K562 (cell line): ENCODE measurements at regions not wholly inside any gene's neighbourhood (a gene's known extent, or its start where the extent isn't known, plus 50 kb on each side); places are given as distances from the start of the nearest gene placed in this dataset.

Source experiments
- ATAC-seq: fragments of 200-7000 bp; cut with Tn5 transposase; 3 replicates; pipeline ENCODE4 v1.9.1; 2020; ENCODE audit warnings: moderate library complexity
- BruUV-seq: library from RNA; stranded (reverse); fragments of 400-500 nt; replicated peaks from 2 replicates; lab custom pipeline; 2021; lab: Mats Ljungman, UMichigan
- CTCF ChIA-PET: fragments of 300-600 bp; formaldehyde crosslinking; extraction: SDS; loops from one replicate; lab custom pipeline; 2021; ENCODE audit warnings: low intra/inter-chr PET ratio; lab: Yijun Ruan, JAX
- POLR2A ChIA-PET: fragments of 300-600, 350-650 bp; sonication (Branson Sonifier 250); formaldehyde crosslinking; extraction: SDS; loops from one replicate; lab custom pipeline; 2021; ENCODE audit warnings: antibody characterized with exemption, inconsistent platforms; lab: Yijun Ruan, JAX
- DNase-seq, 4 experiments: peaks; one replicate each; pipeline versions ENCODE4 v3.0.0 to v3.0.0-alpha.2; 2011 to 2018; ENCODE audit warnings: low spot score in 3 of 4, mixed read lengths in 3 of 4; ENCODE audit errors: extremely low read depth in 1 of 4
- FAIRE-seq: peaks from 2 replicates; lab custom pipeline; 2011; peaks lifted over from hg19 to GRCh38; lab: Jason Lieb, UNC
- H2AFZ ChIP-seq: 2 replicates; pipeline ENCODE4 v1.6.0; 2011; ENCODE audit warnings: low read depth, low read length, control low read depth, inconsistent platforms
- H3K27ac ChIP-seq: fragments of 200-600 bp; 3 replicates; pipeline ENCODE4 v1.8.0; 2011; ENCODE audit warnings: low read depth, mild to moderate bottlenecking, control low read depth, inconsistent platforms, low read length, moderate library complexity, mixed read lengths; ENCODE audit errors: extremely low read depth
- H3K27me3 ChIP-seq, 2 experiments: fragments of 300-600 bp in 1 of 2; 2 replicates in 1 of 2; 3 replicates in 1 of 2; pipeline versions ENCODE4 v1.6.0 to v1.8.0; 2011; ENCODE audit warnings: inconsistent platforms in 2 of 2, low read length in 2 of 2, mild to moderate bottlenecking in 1 of 2, mixed read lengths in 1 of 2, moderate library complexity in 1 of 2; ENCODE audit not compliant: control insufficient read depth in 2 of 2, insufficient read depth in 2 of 2
- H3K36me3 ChIP-seq: fragments of 300-600 bp; 3 replicates; pipeline ENCODE4 v1.8.0; 2011; ENCODE audit warnings: mild to moderate bottlenecking, low read length, inconsistent platforms; ENCODE audit not compliant: control insufficient read depth, insufficient read depth
- H3K4me1 ChIP-seq, 2 experiments: fragments of 200-600 bp in 1 of 2; replicated peaks in 1 of 2; 2 replicates in 1 of 2; 3 replicates in 1 of 2; pipeline versions ENCODE4 v1.5.1 to v1.8.0; 2011; ENCODE audit warnings: inconsistent platforms in 2 of 2, low read length in 2 of 2, mild to moderate bottlenecking in 1 of 2, mixed read lengths in 1 of 2, moderate library complexity in 1 of 2; ENCODE audit not compliant: control insufficient read depth in 2 of 2, insufficient read depth in 2 of 2
- H3K4me2 ChIP-seq: 2 replicates; pipeline ENCODE4 v1.6.1; 2011; ENCODE audit warnings: low read length, control low read depth, inconsistent platforms, mixed read lengths; ENCODE audit not compliant: insufficient read depth
- H3K4me3 ChIP-seq: fragments of 200-600 bp; sonication (generic), shearing (Covaris generic); 2 replicates; pipeline ENCODE4 v1.5.1; 2016; ENCODE audit warnings: control low read depth, inconsistent platforms
- H3K79me2 ChIP-seq: fragments of 200-600 bp; 3 replicates; pipeline ENCODE4 v1.8.0; 2011; ENCODE audit warnings: low read length, inconsistent platforms; ENCODE audit not compliant: control insufficient read depth, insufficient read depth
- H3K9ac ChIP-seq, 2 experiments: 2 replicates each; pipeline versions ENCODE4 v1.6.0 to v1.6.1; 2011; ENCODE audit warnings: low read depth in 2 of 2, low read length in 2 of 2, control low read depth in 1 of 2, inconsistent platforms in 1 of 2, mild to moderate bottlenecking in 1 of 2, mixed read lengths in 1 of 2; ENCODE audit not compliant: insufficient read depth in 1 of 2
- H3K9me1 ChIP-seq: one replicate; pipeline ENCODE4 v1.6.0; 2011; ENCODE audit warnings: inconsistent platforms, mild to moderate bottlenecking, low read length, moderate library complexity; ENCODE audit not compliant: control insufficient read depth, insufficient read depth
- H3K9me3 ChIP-seq: replicated peaks from 2 replicates; pipeline ENCODE4 v1.5.1; 2011; ENCODE audit warnings: low read depth, low read length, inconsistent platforms; ENCODE audit not compliant: control insufficient read depth, insufficient read depth
- H4K20me1 ChIP-seq: replicated peaks from 2 replicates; pipeline ENCODE4 v1.6.1; 2011; ENCODE audit warnings: low read length, inconsistent platforms, mixed read lengths; ENCODE audit not compliant: control insufficient read depth, insufficient read depth
- CHD2 ChIP-seq: IDR thresholded peaks from 2 replicates; pipeline ENCODE4 v1.6.1; 2011; ENCODE audit warnings: low read depth, low read length
- GTF2E2 ChIP-seq: fragments of 200-800 bp; sonication (Bioruptor generic); IDR thresholded peaks from 2 replicates; pipeline ENCODE4 v1.6.1; 2016; ENCODE audit warnings: missing genetic modification characterization, missing compliant biosample characterization
- HINFP ChIP-seq: fragments of 450-650 bp; conservative IDR thresholded peaks from 2 replicates; pipeline ENCODE4 v1.6.1; 2016; ENCODE audit warnings: missing genetic modification characterization, low read depth, mild to moderate bottlenecking, control low read depth, missing compliant biosample characterization
- HLTF ChIP-seq: fragments of 450-650 bp; IDR thresholded peaks from 2 replicates; pipeline ENCODE4 v1.6.1; 2016
- NBN ChIP-seq: fragments of 450-650 bp; IDR thresholded peaks from 2 replicates; pipeline ENCODE4 v1.6.1; 2016; ENCODE audit warnings: low read depth, mild to moderate bottlenecking
- NELFE ChIP-seq: IDR thresholded peaks from 2 replicates; pipeline ENCODE4 v1.6.1; 2011; ENCODE audit warnings: mild to moderate bottlenecking; ENCODE audit not compliant: insufficient read depth, insufficient read length
- PHF8 ChIP-seq: fragments of 200-600 bp; sonication (generic); IDR thresholded peaks from 2 replicates; pipeline ENCODE4 v1.6.1; 2012; ENCODE audit warnings: mixed run types, mild to moderate bottlenecking, inconsistent platforms, low read length, moderate library complexity, borderline replicate concordance
- RUNX1 ChIP-seq: sonication (generic); IDR thresholded peaks from 2 replicates; pipeline ENCODE4 v1.6.1; 2016; ENCODE audit warnings: antibody characterized with exemption, low read depth
- SMAD1 ChIP-seq: fragments of 150-350 bp; IDR thresholded peaks from 2 replicates; pipeline ENCODE4 v1.6.1; 2014; ENCODE audit warnings: low read length, low read depth; ENCODE audit not compliant: partially characterized antibody
- ZNF133 ChIP-seq: fragments of 250-450 bp; sonication (Bioruptor Pico); IDR thresholded peaks from 2 replicates; pipeline ENCODE4 v1.4.0; 2020; ENCODE audit warnings: mild to moderate bottlenecking
- ZNF316 ChIP-seq: fragments of 450-650 bp; IDR thresholded peaks from 2 replicates; pipeline ENCODE4 v1.6.1; 2016
- ZNF76 ChIP-seq: fragments of 250-450 bp; sonication (Bioruptor Pico); IDR thresholded peaks from 2 replicates; pipeline ENCODE4 v1.4.0; 2020; ENCODE audit warnings: mild to moderate bottlenecking, moderate library complexity, borderline replicate concordance
- WGBS: fragments of 100-300 bp; shearing (Covaris generic); methylation state at CpG from one replicate; pipeline ENCODE4 v1.1.6; 2016; ENCODE audit warnings: low coverage, mixed read lengths; ENCODE audit not compliant: insufficient coverage; ENCODE audit errors: missing lambda C conversion rate; 5-methylcytosine and 5-hydroxymethylcytosine counted together
- in situ Hi-C: fragments of 300-500 bp; cut with MboI; formaldehyde crosslinking; loops from 4 replicates; pipeline ENCODE4 v1.15.0; 2018; ENCODE audit warnings: inconsistent platforms, mixed read lengths
- intact Hi-C: fragments of 100-400 bp; cut with micrococcal nuclease; formaldehyde crosslinking; loops from 2 replicates; pipeline ENCODE4 v1.14.2; 2022

DNA sequence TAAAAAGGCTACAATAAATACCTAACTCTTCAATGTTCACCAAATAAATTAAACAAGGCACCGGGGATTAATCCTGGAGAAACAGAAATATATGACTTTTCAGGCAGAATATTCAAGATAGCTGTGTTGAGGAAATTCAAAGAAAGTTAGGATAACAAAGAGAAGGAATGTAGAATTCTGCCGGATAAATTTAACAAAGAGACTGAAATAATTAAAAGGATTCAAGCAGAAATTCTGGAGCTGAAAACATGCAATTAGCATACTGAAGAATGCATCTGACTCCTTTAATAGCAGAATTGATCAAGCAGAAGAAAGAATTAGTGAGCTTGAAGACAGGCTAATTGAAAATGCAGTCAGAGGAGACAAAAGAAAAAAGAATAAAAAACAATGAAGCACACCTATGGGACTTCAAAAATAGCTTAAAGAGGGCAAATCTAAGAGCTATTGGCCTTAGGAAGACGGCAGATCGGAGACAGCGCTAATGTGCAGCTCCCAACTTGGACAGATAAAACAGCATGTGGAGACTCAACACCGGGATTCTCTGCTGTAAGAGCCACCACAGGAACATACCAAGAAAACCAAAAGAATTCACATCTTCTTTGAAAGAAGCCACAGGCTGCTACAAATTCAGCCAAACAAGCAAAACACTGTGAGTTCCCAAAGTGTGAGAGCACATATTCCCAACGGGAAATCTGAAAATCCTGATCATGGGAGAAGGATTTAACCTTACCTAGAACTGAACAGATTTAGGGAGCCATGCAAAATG lies 1290.9 kb downstream of the PCDH18 start:
- Histone ChIP-seq H3K36me3 (no peaks in the 10 kb centered on the region), H3K4me1 (no peaks in the 10 kb centered on the region), H3K4me3 (no peak overlapping the region), H3K27me3 (no peaks in the 10 kb centered on the region), H4K20me1 (no peaks in the 10 kb centered on the region), H3K9ac (no peak overlapping the region), H3K9me3 (no peaks in the 10 kb centered on the region; the same call in 1 of the 2 replicates), H3K9me1 (no peaks in the 10 kb centered on the region), H2AFZ (no peak overlapping the region), H3K27ac (no peak overlapping the region), H3K79me2 (no peaks in the 10 kb centered on the region), H3K4me2 (no peak overlapping the region)
- WGBS: 1% methylated on average over 7 of the region's 7 CpGs
- no peak for ATAC-seq
- ChIA-PET CTCF (no interaction called here), POLR2A (no interaction called here)
- FAIRE-seq: no peak
- intact Hi-C loops (no loop called here), in situ Hi-C loops (no loop called here)
- TF ChIP-seq PHF8 (no peak), HINFP (tag) (no peak), NELFE (no peak), GTF2E2 (tag) (no peak), SMAD1 (no peak), CHD2 (no peak), RUNX1 (no peak), ZNF133 (CRISPR knock-in tag) (no peak), HLTF (no peak), ZNF76 (CRISPR knock-in tag) (no peak), ZNF316 (no peak), NBN (no peak)
- DNase-seq: no peak
- BruUV-seq: no TSS peak
